IMR-90 (cell line): ENCODE measurements at regions not wholly inside any gene's neighbourhood (a gene's known extent, or its start where the extent isn't known, plus 50 kb on each side); places are given as distances from the start of the nearest gene placed in this dataset.

Experiments used
- ATAC-seq: fragments of 200-7000 bp; cut with Tn5 transposase; 2 replicates; pipeline ENCODE4 v1.9.1; 2020; ENCODE audit warnings: low read depth, mild to moderate bottlenecking, moderate library complexity
- BruUV-seq: library from RNA; stranded (reverse); fragments of 400-500 nt; replicated peaks from 2 replicates; lab custom pipeline; 2021; lab: Mats Ljungman, UMichigan
- CTCF ChIA-PET: fragments of 300-600 bp; formaldehyde crosslinking; extraction: SDS; loops from one replicate; lab custom pipeline; 2021; ENCODE audit warnings: antibody characterized with exemption; lab: Yijun Ruan, JAX
- POLR2A ChIA-PET: fragments of 300-600 bp; sonication (Branson Sonifier 250); formaldehyde crosslinking; loops from one replicate; lab custom pipeline; 2022; ENCODE audit warnings: antibody characterized with exemption; ENCODE audit not compliant: unreplicated experiment; lab: Charles Lee
- DNase-seq: peaks from one replicate; pipeline ENCODE4 v3.0.0; 2013
- H2AFZ ChIP-seq: replicated peaks from 2 replicates; pipeline ENCODE3; 2013; ENCODE audit warnings: low read length, mild to moderate bottlenecking; ENCODE audit not compliant: poor library complexity
- H2AK5ac ChIP-seq: 2 replicates; pipeline ENCODE4 v1.6.1; 2013; ENCODE audit warnings: low read depth, low read length, inconsistent platforms
- H2AK9ac ChIP-seq: replicated peaks from 2 replicates; pipeline ENCODE3; 2013; ENCODE audit warnings: mild to moderate bottlenecking, low read depth, low read length, moderate library complexity; ENCODE audit not compliant: poor library complexity
- H2BK120ac ChIP-seq: 2 replicates; pipeline ENCODE4 v1.6.1; 2013; ENCODE audit warnings: low read depth, low read length, inconsistent platforms
- H2BK15ac ChIP-seq: 3 replicates; pipeline ENCODE4 v1.6.1; 2013; ENCODE audit warnings: low read depth, low read length, inconsistent platforms
- H2BK20ac ChIP-seq: 2 replicates; pipeline ENCODE4 v1.6.1; 2013; ENCODE audit warnings: low read depth, mild to moderate bottlenecking, inconsistent platforms, low read length, moderate library complexity
- H2BK5ac ChIP-seq: 2 replicates; pipeline ENCODE4 v1.6.1; 2013; ENCODE audit warnings: mild to moderate bottlenecking, low read depth, low read length, inconsistent platforms; ENCODE audit not compliant: poor library complexity, severe bottlenecking
- H3K14ac ChIP-seq: replicated peaks from 2 replicates; pipeline ENCODE4 v1.6.1; 2013; ENCODE audit warnings: low read depth, low read length, inconsistent platforms
- H3K18ac ChIP-seq: 2 replicates; pipeline ENCODE4 v1.6.1; 2013; ENCODE audit warnings: low read depth, low read length, control low read depth
- H3K23ac ChIP-seq: 2 replicates; pipeline ENCODE4 v1.6.1; 2013; ENCODE audit warnings: low read depth, low read length, inconsistent platforms
- H3K27ac ChIP-seq: 2 replicates; pipeline ENCODE4 v1.5.1; 2013; ENCODE audit warnings: mild to moderate bottlenecking, control low read depth, low read length; ENCODE audit not compliant: insufficient read depth
- H3K27me3 ChIP-seq: 2 replicates; pipeline ENCODE4 v1.6.1; 2013; ENCODE audit warnings: low read length; ENCODE audit not compliant: control insufficient read depth, insufficient read depth
- H3K36me3 ChIP-seq: 2 replicates; pipeline ENCODE4 v1.6.1; 2013; ENCODE audit warnings: low read length, mixed read lengths; ENCODE audit not compliant: control insufficient read depth, insufficient read depth
- H3K4ac ChIP-seq: 2 replicates; pipeline ENCODE4 v1.6.1; 2013; ENCODE audit warnings: low read depth, low read length, inconsistent platforms
- H3K4me1 ChIP-seq: 2 replicates; pipeline ENCODE4 v1.6.1; 2013; ENCODE audit warnings: low read length, mixed read lengths; ENCODE audit not compliant: control insufficient read depth, insufficient read depth
- H3K4me2 ChIP-seq: 2 replicates; pipeline ENCODE4 v1.6.1; 2013; ENCODE audit warnings: low read depth, mild to moderate bottlenecking, control low read depth, low read length, moderate library complexity
- H3K4me3 ChIP-seq: 2 replicates; pipeline ENCODE4 v1.5.1; 2013; ENCODE audit warnings: low read depth, mild to moderate bottlenecking, control low read depth, low read length, moderate library complexity; ENCODE audit not compliant: insufficient read depth
- H3K56ac ChIP-seq: 2 replicates; pipeline ENCODE4 v1.6.1; 2013; ENCODE audit warnings: low read length, inconsistent platforms; ENCODE audit not compliant: insufficient read depth; ENCODE audit errors: extremely low read depth
- H3K79me1 ChIP-seq, 2 experiments: 2 replicates each; pipeline ENCODE4 v1.6.1; 2013; ENCODE audit warnings: low read length in 2 of 2, inconsistent platforms in 1 of 2, low read depth in 1 of 2
- H3K9ac ChIP-seq: 2 replicates; pipeline ENCODE4 v1.6.1; 2013; ENCODE audit warnings: low read depth, low read length, control low read depth
- H3K9me1 ChIP-seq: 2 replicates; pipeline ENCODE4 v1.6.1; 2013; ENCODE audit warnings: low read length, inconsistent platforms; ENCODE audit not compliant: insufficient read depth
- H3K9me3 ChIP-seq: 2 replicates; pipeline ENCODE4 v1.6.1; 2013; ENCODE audit warnings: low read length; ENCODE audit not compliant: control insufficient read depth, insufficient read depth
- H4K20me1 ChIP-seq: 2 replicates; pipeline ENCODE4 v1.6.1; 2013; ENCODE audit warnings: low read length, inconsistent platforms; ENCODE audit not compliant: insufficient read depth
- H4K5ac ChIP-seq: 2 replicates; pipeline ENCODE4 v1.6.1; 2013; ENCODE audit warnings: mild to moderate bottlenecking, low read depth, low read length, control low read depth
- H4K8ac ChIP-seq, 2 experiments: 2 replicates each; pipeline ENCODE4 v1.6.1; 2013; ENCODE audit warnings: low read depth in 2 of 2, low read length in 2 of 2, control low read depth in 1 of 2, inconsistent platforms in 1 of 2
- H4K91ac ChIP-seq: 2 replicates; pipeline ENCODE4 v1.6.1; 2013; ENCODE audit warnings: low read depth, low read length, inconsistent platforms; ENCODE audit not compliant: insufficient read depth
- BHLHE40 ChIP-seq: fragments of 150-350 bp; IDR thresholded peaks from 2 replicates; pipeline ENCODE4 v1.6.1; 2016; ENCODE audit warnings: mild to moderate bottlenecking, low read depth, low read length
- CEBPB ChIP-seq: IDR thresholded peaks from 2 replicates; pipeline ENCODE4 v1.6.1; 2012; ENCODE audit warnings: low read depth, low read length, improper control_type of control experiment
- CHD1 ChIP-seq: IDR thresholded peaks from 2 replicates; pipeline ENCODE4 v1.6.1; 2012; ENCODE audit warnings: low read depth, low read length, improper control_type of control experiment
- ELK1 ChIP-seq: fragments of 150-350 bp; IDR thresholded peaks from 2 replicates; pipeline ENCODE4 v1.6.1; 2016; ENCODE audit warnings: low read depth, mild to moderate bottlenecking, low read length, moderate library complexity, borderline replicate concordance
- MAFK ChIP-seq: IDR thresholded peaks from 2 replicates; pipeline ENCODE4 v1.6.1; 2012; ENCODE audit warnings: low read depth, low read length, improper control_type of control experiment
- MXI1 ChIP-seq: IDR thresholded peaks from 2 replicates; pipeline ENCODE4 v1.6.1; 2012; ENCODE audit warnings: low read depth, mild to moderate bottlenecking, low read length, moderate library complexity, borderline replicate concordance
- NFE2L2 ChIP-seq: fragments of 150-350 bp; IDR thresholded peaks from 2 replicates; pipeline ENCODE4 v1.6.1; 2016; ENCODE audit warnings: low read depth, mild to moderate bottlenecking, low read length
- POLR2A ChIP-seq: IDR thresholded peaks from 2 replicates; pipeline ENCODE4 v1.6.1; 2012; ENCODE audit warnings: mild to moderate bottlenecking, low read depth, low read length
- RCOR1 ChIP-seq: IDR thresholded peaks from 2 replicates; pipeline ENCODE4 v1.6.1; 2012; ENCODE audit warnings: mild to moderate bottlenecking, low read length, improper control_type of control experiment; ENCODE audit not compliant: insufficient replicate concordance
- RFX5 ChIP-seq: IDR thresholded peaks from 2 replicates; pipeline ENCODE4 v1.8.0; 2012; ENCODE audit warnings: low read depth, mild to moderate bottlenecking, low read length, moderate library complexity
- SMC3 ChIP-seq: fragments of 150-350 bp; IDR thresholded peaks from 2 replicates; pipeline ENCODE4 v1.6.1; 2016; ENCODE audit warnings: low read depth, mild to moderate bottlenecking, antibody characterized with exemption, low read length, moderate library complexity
- USF2 ChIP-seq: fragments of 150-350 bp; IDR thresholded peaks from 2 replicates; pipeline ENCODE4 v1.6.1; 2017; ENCODE audit warnings: mild to moderate bottlenecking, antibody characterized with exemption, low read length, low read depth
- WGBS, 2 experiments: methylation state at CpG; one replicate each; pipeline versions ENCODE4 v1.1.5 to v1.1.7; 2013; ENCODE audit warnings: missing lambda C conversion rate in 2 of 2; ENCODE audit not compliant: insufficient read length in 1 of 2; ENCODE audit errors: extremely low coverage in 2 of 2; 5-methylcytosine and 5-hydroxymethylcytosine counted together
- dilution Hi-C: fragments of 300-500 bp; cut with HindIII; formaldehyde crosslinking; loops from one replicate; pipeline ENCODE4 v1.14.3; 2018; ENCODE audit warnings: low sequenced_read_pairs; ENCODE audit not compliant: unreplicated experiment
- in situ Hi-C: fragments of 300-500 bp; cut with MboI; formaldehyde crosslinking; loops from 3 replicates; pipeline ENCODE4 v1.14.3; 2019; ENCODE audit warnings: low sequenced_read_pairs, inconsistent platforms, mixed read lengths
- intact Hi-C: fragments of 100-400 bp; cut with micrococcal nuclease; formaldehyde crosslinking; loops from 2 replicates; pipeline ENCODE4 v1.10.0; 2022
- TF ChIP-seq, protein P1 (sequence below): conservative IDR thresholded peaks from 2 replicates; pipeline ENCODE4 v1.5.1; 2012; ENCODE audit warnings: mild to moderate bottlenecking, low read depth, low read length, improper control_type of control experiment

GRCh38 chr15:99507016-99507503, 58.7 kb upstream of the MEF2A start:
- no TSS peak for BruUV-seq
- H3K4ac ChIP-seq: peak overlapping the region; percentile 55
- peak overlapping the region; percentile 75; the same call in 1 of the 2 replicates for H3K27ac ChIP-seq
- no peak overlapping the region for H4K91ac ChIP-seq
- no peaks in the 10 kb centered on the region for H3K9me3 ChIP-seq
- peak overlapping the region; percentile 5; the same call in 1 of the 2 replicates for H2AK5ac ChIP-seq
- H2BK5ac ChIP-seq: peak overlapping the region; percentile 12
- no peaks in the 10 kb centered on the region for H4K20me1 ChIP-seq
- H3K4me3 ChIP-seq: no peak overlapping the region
- peaks cover 21% of the 10 kb centered on the region for H3K4me1 ChIP-seq
- H3K4me2 ChIP-seq: peak overlapping the region; percentile 52
- dilution Hi-C loops (no loop called here), in situ Hi-C loops (no loop called here), intact Hi-C loops (no loop called here)
- CTCF ChIA-PET: interaction anchor here (0.6 to 1.5 kb wide), 3 partner anchors 13 to 197 kb away, joined by 3 to 6 read pairs (median 3); no protein-coding TSS in a partner anchor
- H3K18ac ChIP-seq: peak overlapping the region; percentile 11
- no CpG with 5 or more reads among the region's 6 CpGs for WGBS, 2 experiments
- H3K36me3 ChIP-seq: no peaks in the 10 kb centered on the region
- H2BK120ac ChIP-seq: peak overlapping the region; percentile 61
- ATAC-seq: no peak
- TF ChIP-seq NFE2L2: no peak
- TF ChIP-seq SMC3: no peak
- TF ChIP-seq RFX5: no peak
- TF ChIP-seq ELK1: no peak
- TF ChIP-seq BHLHE40: no peak
- TF ChIP-seq, protein P1, sequence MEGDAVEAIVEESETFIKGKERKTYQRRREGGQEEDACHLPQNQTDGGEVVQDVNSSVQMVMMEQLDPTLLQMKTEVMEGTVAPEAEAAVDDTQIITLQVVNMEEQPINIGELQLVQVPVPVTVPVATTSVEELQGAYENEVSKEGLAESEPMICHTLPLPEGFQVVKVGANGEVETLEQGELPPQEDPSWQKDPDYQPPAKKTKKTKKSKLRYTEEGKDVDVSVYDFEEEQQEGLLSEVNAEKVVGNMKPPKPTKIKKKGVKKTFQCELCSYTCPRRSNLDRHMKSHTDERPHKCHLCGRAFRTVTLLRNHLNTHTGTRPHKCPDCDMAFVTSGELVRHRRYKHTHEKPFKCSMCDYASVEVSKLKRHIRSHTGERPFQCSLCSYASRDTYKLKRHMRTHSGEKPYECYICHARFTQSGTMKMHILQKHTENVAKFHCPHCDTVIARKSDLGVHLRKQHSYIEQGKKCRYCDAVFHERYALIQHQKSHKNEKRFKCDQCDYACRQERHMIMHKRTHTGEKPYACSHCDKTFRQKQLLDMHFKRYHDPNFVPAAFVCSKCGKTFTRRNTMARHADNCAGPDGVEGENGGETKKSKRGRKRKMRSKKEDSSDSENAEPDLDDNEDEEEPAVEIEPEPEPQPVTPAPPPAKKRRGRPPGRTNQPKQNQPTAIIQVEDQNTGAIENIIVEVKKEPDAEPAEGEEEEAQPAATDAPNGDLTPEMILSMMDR: no peak
- no peak for TF ChIP-seq RCOR1
- TF ChIP-seq MXI1: no peak
- TF ChIP-seq USF2: no peak
- TF ChIP-seq POLR2A: no peak
- TF ChIP-seq MAFK: no peak
- no peak for TF ChIP-seq CHD1
- no peak for TF ChIP-seq CEBPB
- 0 out of 2 replicates have a peak overlapping the region, but pooled peaks have one; percentile 16 for H3K14ac ChIP-seq
- H3K23ac ChIP-seq: no peak overlapping the region
- peaks cover 1% of the 10 kb centered on the region; the same call in 1 of the 2 replicates for H3K27me3 ChIP-seq
- H2BK15ac ChIP-seq: no peak overlapping the region
- no peaks in the 10 kb centered on the region for H3K79me1 ChIP-seq
- H2BK20ac ChIP-seq: peak overlapping the region; percentile 12; the same call in 1 of the 2 replicates
- H2AFZ ChIP-seq: peak overlapping the region; percentile 81
- POLR2A ChIA-PET: no interaction called here
- DNase-seq: no peak
- H3K9me1 ChIP-seq: peaks cover 10% of the 10 kb centered on the region
- peak overlapping the region; percentile 25 for H2AK9ac ChIP-seq
- H4K5ac ChIP-seq: peak overlapping the region; percentile 14
- H4K8ac ChIP-seq: peak overlapping the region in 1 of 2 experiments; percentile 52; a peak in 2 of 4 replicates
- peak overlapping the region; percentile 27; the same call in 1 of the 2 replicates for H3K9ac ChIP-seq
- H3K56ac ChIP-seq: 0 out of 2 replicates have a peak overlapping the region, but pooled peaks have one; percentile 11
